NCI-H2196 (cell line): ENCODE measurements at regions not wholly inside any gene's neighbourhood (a gene's known extent, or its start where the extent isn't known, plus 50 kb on each side); places are given as distances from the start of the nearest gene placed in this dataset.

ENCODE experiments used
- DNase-seq: peaks from one replicate; lab custom pipeline; 2025; ENCODE audit not compliant: unreplicated experiment; lab: John Stamatoyannopoulos, UW

DNA sequence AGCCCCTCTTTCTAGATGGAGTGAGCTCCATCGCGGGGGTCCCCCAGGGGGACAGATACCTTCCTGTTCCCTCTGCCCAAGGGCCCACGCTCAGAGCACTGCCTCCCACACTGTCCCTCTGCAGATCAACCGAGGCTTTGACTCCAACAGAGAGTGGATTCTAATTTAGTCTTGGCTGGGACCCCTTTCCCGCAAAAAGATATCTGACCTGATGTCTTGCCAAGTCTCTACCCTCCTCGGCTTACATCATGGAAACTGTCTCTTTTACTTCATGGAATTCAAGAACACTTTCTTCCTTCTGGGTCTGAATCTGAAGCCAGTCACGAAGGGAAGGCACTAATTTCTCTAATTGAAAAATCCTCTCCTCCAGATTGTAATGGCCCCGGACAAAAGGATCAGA is 278.0 kb downstream of the BMP7 start:
- no peak for DNase-seq

DNA sequence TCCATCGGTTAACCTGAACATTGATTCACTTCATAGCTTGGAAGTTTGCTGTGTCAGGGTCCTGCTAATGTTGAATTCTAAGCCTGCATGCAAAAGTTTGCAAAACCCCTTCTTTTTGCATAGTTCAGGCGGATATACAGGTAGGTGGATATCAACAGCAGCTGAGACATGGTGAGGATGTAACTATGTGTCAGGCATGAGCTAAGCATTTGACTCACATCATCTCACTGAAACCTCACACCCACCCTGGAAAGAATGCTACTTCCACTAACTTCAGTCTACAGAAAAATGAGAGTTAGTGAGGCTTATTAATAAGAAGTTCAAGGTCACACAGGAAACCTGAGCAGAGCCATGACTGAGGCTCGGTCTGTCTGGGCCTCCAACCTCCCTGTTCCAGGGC is 276.9 kb downstream of the BMP7 start:
- no peak for DNase-seq

DNA sequence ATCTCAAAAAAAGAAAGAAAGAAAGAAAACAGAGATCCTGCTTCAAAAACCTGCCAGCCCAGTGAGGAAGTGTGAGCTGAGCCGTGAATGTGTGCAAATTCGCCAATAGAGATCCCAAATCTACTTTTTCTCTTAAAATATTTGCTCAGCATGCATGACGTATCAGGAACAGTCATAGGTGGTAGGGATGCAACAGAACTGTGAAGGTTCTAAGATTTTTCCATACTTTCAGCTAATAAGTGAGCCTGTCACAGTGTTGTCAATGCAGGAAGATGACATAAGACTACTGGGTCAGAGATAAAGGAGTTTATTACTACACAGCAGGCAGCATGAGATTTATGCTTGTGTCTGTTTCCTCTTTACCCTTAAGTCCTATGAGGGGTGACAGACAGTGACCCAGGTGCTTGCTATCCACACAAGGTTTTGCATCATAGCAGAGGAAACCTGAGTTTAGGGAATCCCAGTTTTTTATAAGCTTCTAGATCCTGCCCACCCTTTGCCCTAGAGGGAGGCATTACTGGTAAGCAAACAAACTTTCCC is 273.4 kb downstream of the BMP7 start:
- DNase-seq, result no peak

DNA sequence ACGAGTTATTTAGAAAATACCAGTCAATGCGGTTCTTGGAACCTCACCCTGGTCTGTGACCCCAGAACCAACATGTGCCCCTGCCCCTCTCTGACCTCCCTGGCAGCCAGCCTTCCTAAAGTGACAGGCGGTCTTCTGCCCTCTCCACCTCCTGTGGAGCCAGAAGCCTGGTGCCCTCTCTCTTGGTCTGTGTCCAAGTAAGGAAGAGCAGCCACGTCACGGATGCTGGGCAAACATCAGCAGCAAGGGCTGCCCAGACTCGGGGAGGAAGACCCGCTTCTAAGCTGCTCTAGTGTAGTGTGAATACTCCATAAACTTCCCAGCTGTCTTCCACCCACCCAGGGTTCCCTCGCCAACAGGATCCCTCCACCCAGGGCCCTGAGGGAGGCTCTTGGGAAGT is 272.4 kb downstream of the BMP7 start:
- DNase-seq, result no peak

DNA sequence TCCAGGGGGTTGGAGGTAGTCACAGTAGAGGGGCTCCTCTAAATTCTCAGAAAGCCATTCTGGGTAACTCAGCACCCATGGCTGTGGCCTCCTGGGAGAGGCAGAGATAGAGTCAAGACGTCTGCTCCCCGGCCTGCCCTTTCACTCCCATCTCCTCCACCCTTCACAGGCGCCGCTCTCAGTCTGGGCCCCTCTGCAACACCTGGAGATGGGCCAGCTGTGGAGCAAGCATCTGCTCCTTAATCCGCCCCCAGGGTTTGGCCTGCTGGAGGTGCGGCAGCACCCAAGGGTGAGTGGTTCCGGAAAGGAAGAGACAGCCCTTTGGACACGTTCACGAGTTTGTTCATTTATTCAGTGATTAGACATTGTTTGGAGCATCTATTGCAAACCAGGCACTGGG is 271.3 kb downstream of the BMP7 start:
- no peak for DNase-seq

DNA sequence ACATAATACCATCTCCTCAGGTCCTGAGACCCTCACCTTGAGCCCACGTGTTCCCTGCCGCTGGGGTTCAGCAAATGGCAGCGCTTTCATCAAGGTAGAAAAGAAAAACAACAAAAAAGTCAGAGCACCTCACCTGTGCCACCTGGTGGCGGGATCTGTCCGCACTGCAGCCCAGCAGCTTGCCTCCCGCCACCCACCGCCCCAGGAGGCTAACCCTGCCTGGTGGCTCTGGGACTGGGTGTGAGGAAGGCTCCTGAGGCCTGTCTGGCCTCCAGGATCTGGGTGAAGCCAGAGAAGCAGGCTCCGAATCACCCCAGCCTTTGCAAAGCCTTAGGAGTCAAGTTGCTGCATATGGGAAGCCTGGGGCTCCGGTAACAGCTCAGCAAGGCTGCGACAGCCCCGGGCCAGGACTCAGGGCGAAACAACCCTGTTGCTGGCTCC is 270.8 kb downstream of the BMP7 start:
- DNase-seq, result peak; percentile 11

DNA sequence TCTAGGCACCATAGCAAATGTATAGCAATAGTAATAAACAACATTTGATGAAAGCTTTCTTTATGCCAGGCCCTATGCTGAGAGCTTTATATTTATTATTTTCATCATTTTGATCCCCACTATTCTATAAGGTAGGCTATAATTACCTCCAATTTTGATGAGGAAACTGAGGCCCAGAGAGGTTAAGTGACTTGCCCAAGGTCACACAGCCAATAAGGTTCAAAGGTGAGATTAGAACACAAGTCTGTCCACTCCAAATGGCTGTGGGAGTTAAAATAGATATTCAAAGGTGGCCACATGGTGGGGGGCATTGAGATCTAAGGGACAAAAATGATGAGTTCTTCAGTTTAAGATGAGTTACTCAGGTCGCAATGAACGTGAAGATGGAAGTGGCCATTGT is 269.9 kb downstream of the BMP7 start:
- no peak for DNase-seq

DNA sequence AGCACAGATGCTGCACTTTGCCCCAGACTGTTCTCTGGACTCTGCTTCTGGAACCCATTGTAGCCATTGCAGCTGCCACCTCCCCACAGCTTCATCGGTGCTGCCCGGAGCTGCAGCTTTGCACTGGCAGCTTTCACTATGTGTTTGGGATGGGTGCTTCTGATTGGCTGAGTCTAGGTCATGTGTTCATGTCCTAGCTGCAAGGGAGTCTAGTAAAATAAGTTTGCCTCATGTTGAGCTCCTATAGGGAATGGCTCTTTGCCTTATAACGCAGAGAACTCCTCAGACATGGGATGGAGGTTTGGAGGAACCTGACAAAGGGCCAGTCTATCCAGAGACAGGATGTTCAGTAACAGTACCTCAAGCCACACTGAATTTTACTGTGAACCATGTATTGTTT is 268.0 kb downstream of the BMP7 start:
- DNase-seq, result no peak

DNA sequence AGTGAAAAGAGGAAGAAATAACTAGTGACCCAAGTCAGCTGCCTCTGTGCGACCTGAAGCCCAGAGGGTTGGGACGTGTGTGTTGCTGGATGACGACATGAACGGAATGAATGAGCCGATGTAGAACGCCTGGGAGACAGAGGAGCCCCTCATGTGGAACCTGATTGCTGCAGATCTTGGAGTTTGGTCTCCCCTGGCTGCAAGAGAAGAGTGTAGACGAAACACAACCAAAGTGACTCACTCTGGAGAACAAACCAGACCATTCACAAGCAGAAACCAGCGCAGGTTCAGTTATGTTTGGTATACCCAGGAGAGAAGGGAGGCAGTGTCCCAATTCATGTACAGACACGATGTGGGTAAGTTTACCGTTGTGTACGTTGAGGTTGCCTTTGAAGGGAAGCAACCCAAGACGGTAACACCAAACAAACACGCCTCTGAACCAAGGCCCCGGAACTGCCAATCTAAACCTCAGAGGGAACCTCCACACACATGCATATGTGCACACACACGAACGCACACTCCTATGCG is 265.9 kb downstream of the BMP7 start:
- no peak for DNase-seq

DNA sequence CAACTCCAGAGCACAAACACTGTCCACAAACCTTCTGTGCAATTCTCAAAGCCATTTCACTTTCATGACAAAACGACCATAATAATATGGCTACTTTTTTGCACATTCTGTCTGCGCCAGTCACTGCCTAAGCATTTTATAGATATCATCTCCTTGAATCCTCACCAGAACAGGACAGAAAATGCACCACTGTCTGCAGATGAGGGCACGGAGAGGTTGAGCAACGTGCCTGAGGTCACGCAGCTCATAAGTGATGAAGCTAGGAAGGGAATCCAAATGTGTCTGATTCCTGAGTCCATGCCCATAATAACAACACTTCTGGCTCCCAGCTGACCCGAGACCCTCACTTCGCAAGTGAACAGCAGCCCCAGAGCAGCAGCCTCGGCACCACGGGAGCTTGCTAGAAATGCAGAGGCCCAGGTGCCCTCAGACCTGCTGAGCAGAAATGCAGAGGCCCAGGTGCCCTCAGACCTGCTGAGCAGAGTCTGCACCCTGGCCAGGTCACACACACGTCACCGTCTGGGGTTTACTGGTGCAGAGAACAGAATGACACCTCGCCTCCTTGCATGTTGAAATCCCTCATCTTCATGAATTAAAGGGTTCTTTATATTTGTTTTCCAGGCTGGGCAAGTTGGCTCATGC is 265.2 kb downstream of the BMP7 start:
- DNase-seq, result no peak

DNA sequence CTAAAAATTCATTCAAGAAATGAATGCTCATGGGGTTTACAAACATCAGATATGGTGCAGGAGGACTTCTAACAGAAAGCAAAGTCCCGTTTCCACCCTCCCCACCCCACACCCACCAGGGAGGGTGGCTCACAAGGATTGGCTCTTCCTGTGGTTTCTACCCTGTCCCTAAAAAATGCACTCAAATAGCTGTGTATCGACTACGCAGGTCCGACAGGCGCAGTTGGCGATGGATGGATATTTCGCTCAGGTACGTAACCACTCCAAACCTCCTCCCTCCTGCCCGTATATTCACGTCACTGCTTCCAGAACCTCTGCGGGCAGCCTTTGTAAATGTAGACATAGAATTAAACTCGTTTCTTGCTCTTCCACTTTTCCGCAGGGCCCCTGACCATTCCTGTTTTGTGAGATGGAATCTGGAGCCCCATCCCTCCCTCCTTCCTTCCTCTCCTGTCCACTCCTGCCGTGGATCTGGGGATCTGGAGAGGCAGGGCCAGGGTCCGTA is 264.3 kb downstream of the BMP7 start:
- DNase-seq, result no peak

DNA sequence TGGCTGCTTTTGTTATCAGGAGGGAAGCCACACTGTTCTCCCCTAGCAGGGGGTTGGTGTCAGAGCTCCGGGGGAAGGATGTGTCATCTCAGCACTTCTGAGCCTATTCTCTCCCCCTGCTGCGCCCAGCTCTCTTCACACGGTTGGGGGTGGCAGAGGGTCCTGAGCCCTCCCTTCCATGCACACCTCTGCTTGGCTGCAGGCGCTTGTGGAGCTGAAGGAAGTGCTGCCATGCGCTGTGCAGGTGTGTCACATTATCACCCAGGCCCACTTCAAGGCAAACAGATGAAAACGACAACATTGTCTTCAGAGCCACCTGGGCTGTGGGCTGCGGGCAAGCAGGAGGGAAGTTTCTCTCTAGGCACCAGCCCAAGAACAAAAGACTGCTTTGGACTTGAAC is 263.4 kb downstream of the BMP7 start:
- DNase-seq, result no peak

DNA sequence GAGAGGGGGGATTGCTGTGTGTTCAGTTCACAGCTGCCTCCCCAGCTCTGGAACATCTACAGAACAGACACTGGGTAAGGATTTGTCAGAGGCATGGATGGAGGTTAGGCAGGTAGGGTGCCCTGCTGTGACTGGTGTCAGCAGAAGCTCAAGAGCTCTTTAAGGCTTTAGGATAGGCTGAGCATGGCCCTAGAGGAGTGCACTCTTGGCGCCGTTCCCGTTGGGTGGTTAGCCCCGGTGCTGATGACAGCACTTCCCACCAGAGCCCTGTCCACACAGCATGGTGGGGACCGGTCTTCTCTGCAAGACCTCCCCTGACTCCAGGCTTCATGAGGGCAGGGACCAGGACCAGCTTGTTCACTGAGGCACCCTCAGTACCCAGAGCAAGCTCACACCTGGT is 262.0 kb downstream of the BMP7 start:
- DNase-seq, result no peak

DNA sequence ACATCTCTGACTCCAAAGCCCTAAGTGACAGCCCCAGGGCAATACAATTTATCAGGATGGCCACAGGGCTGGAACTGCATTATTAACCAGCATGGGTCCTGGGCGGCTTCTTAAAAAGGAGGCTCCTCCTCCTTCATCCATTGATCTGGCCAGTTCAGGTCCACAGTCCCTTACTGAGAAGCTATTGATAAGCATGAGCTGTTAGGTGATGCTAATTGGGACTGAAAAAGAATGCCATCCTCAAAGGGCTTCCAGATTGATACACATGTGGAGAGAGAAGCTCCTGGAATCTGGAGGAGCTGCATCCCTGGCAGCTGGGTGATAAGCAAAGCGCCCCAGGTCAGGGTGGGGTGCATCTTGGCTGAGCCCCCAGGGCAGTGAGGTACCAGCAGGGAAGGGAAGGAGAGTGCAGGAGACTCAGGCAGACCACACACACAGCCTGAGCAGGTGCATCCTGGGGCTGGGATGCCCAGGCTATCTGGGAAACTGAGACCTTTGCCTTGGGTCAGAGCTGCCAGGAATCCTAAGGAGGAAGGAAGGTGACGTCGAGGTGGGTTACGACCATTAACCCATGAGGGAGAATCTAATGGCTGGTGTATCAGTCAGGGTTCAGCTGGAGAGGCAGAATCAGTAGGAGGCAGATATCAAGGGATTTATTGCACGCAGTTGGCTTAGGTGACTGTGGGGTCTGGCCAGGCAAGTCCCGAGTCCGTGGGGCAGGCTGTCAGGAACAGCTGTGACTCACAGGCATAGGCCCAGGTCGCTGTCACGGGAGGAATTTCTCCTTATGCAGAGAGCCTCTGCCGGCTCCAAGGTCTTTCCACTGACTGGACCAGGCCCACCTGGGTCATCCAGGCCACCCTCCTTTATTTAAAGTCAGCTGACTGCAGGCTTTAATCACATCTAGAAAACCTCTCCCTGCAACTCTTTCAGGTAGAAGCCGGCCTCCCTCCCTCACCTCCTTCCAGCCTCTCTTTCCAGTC is 261.2 kb downstream of the BMP7 start:
- DNase-seq, result no peak

DNA sequence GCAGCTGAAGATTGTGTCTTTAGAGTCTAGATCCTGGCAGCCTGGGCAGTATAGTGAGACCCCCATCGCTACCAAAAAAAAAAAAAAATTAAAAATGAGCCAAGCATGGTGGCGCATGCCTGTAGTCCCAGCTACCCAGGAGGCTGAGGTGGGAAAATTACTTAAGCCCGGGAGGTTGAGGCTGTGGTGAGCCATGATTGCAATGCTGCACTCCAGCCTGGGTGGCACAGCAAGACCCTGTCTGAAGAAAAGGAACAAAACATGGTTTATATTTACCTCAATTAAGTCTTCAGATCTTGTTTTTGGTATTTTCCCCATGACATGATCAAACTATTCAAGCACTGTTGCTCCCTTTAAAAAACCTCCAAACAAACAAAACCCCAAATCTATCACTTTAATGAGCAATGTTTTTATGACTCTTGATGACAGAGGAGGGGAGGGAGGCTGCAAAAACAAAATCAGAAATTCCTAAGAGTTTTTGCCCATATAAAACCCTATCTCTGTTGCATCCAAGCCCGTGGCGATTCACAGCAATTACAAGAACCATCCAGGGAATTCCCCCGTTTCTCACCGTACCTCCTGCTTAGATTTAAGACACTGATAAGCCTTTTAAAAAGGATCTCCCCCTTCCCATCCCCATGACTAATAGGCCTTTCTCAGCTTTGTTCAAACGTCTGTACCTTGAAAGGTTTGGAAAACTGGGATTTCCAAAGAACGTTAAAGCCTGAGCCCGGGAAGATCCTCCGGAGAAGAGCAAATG is 259.9 kb downstream of the BMP7 start:
- no peak for DNase-seq

DNA sequence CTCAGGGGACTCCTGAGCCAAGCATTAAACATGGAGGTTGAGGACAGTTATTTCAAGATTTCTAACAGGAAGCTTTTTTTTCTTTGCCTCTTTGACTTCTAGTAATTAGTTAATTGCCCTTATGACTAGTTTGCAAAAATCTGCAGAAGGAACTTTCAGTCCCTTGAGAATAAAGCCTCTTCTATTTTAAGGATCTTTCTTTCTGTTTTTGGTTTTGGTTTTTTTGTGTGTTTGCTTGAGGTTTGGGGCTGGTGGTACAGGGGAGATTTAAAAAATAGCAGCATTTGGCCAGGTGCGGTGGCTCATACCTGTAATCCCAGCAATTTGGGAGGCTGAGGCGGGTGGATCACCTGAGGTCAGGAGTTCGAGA is 259.3 kb downstream of the BMP7 start:
- DNase-seq, result no peak

DNA sequence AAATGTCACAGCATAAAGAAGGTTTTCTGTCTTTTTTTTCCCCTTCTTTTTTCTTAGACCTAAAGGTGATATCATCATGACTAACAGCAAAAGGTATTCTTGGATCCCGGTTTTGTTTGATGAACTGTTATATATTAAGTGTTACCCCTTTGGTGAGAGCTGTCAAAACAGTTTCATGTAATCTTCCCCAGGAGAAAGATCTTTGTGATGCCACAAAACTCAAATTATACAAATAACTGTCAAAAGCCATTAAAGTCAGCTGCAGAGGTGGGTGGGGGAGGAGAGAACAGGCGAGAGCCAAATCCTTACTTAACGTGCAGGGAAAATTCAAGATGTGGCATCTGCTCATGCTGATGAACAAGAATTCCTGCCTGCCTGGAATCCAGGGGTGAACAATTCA is 258.2 kb downstream of the BMP7 start:
- no peak for DNase-seq

DNA sequence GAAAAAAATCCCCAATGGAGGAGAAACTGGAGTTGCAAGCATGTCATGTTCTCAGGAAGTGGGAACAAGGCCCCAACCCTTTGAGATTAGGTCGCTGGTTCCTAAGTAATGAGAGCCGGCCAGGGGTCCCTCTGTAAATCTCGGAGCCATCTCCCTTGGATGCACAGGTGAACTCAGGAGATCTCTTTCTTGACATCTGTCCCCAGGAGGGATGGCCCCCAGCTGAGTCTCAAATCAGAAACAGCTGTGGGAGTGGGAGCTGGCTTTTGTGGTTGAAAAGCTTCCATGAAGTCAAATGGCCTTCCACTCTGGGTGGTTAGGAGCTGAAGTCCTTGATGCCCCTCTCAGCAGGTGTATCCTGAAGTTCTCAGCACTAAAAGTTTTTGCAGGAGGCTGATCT is 257.1 kb downstream of the BMP7 start:
- no peak for DNase-seq

DNA sequence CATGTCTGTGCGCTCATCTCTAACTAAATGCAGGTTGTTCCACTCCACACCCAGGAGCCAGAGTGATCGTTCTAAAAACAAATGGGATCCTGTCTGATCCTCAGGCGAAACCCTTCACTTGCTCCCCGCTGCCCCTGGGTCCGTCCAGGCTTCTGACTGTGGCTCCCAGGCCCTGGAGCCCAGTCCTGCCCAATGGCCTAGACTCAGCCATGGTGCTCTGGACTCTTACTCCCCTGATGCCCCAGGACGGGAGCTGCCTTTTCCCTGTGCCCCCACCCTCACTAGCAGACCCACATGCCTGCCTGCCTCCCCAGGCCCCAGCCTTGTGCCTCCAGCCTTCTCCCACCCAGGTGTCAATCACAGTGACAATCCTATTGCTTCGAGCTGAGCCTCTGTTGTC is 256.7 kb downstream of the BMP7 start:
- no peak for DNase-seq

DNA sequence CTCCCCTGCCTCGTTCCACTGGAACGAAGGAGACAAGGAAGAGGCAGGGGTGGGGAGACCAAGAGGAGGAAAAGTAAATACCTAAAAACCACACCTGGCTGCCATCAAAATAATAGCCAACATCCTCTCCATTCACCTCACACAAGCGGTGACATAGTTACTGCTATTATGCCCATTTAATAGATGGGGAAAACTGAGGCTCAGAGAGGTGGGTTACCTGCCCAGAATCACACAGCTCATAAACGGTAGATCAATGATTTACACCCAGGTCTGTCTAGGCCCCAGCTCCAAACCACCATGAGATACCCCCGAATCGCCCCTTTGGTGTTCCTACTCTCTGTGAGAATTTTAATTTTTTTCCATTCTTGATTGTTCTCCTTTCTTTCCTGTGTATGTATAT is 253.8 kb downstream of the BMP7 start:
- DNase-seq, result no peak

DNA sequence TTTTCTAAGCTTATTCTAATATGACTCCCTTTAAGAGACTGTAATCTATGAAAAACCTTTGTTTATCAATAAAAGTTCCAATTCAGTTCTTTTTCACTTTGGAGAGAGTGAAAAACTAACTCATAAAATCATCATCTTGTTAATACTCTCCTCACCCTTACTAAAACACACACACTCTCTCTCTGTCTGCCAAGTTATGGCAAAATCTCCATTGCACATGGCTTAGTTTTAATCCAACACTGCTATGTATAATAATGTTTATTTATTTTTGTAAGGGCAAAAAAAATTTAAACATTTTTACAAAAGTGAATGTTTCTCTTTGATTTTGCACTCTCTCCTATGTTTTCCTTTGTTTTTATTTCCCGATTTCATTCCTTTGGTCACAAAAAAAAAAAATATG is 253.2 kb downstream of the BMP7 start:
- DNase-seq, result no peak
